ENCODE measurements at regions not wholly inside any gene's neighbourhood (a gene's known extent, or its start where the extent isn't known, plus 50 kb on each side); places are given as distances from the start of the nearest gene placed in this dataset.

DNA sequence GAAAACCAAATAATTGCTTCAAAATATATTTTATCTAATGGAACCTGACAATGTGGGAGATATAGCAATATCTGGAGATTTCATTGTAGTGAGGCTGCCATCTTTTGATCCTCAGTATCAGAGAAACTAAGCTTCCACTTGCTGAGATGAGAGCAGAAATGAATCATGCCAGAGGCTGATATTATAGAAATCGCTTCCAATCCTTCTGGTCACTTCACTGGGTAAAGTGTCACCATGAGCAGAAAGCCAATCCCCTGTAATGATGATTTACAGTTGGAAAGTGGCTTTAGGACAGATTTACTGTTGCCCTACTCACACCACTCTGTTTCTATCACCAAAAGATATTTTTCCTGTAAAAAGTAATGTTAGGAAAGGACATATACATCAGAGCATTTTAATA is 365.0 kb upstream of the VRK2 start:
- DNase-seq, result no peak

DNA sequence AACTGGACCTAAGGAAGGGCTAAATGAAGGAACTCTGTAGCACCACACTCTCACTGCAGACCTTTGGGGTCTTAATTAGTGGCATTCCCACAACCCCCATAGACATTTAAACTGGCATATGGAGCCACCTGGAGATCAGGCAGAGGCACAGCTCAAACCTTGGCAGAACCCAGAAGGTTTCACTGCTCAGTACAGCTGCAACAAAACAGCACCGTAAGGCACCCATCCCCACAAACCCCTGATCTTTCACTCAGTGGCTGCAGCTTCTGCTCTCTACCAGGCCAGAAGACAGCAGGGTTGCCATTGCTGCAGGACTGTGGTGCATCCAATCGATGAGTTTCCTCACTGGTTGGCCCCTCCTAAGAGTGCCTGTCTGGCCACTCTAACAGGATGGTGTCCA is 361.6 kb upstream of the VRK2 start:
- peaks cover 0 to 4% (median 0%) of the 10 kb centered on the region in 3 donors for H3K9me3 ChIP-seq
- H3K27ac ChIP-seq, result no peak overlapping the region
- intact Hi-C loops (cut with DNase I; ENCODE audit: low total_unique reads), result no loop called here
- TF ChIP-seq, protein P1, sequence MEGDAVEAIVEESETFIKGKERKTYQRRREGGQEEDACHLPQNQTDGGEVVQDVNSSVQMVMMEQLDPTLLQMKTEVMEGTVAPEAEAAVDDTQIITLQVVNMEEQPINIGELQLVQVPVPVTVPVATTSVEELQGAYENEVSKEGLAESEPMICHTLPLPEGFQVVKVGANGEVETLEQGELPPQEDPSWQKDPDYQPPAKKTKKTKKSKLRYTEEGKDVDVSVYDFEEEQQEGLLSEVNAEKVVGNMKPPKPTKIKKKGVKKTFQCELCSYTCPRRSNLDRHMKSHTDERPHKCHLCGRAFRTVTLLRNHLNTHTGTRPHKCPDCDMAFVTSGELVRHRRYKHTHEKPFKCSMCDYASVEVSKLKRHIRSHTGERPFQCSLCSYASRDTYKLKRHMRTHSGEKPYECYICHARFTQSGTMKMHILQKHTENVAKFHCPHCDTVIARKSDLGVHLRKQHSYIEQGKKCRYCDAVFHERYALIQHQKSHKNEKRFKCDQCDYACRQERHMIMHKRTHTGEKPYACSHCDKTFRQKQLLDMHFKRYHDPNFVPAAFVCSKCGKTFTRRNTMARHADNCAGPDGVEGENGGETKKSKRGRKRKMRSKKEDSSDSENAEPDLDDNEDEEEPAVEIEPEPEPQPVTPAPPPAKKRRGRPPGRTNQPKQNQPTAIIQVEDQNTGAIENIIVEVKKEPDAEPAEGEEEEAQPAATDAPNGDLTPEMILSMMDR (IDR thresholded peaks at IDR 0.05), result no peak
- no peak for DNase-seq
- no peaks in the 10 kb centered on the region for H3K36me3 ChIP-seq
- no peak overlapping the region for H3K4me3 ChIP-seq
- no peaks in the 10 kb centered on the region for H3K4me1 ChIP-seq
- H3K27me3 ChIP-seq, result no peaks in the 10 kb centered on the region

More for the DNA sequence above, 365.0 kb upstream of the VRK2 start:
- Histone ChIP-seq H3K27ac (no peak overlapping the region), H3K36me3 (no peaks in the 10 kb centered on the region), H3K4me3 (no peak overlapping the region), H3K27me3 (no peaks in the 10 kb centered on the region), H3K4me1 (no peaks in the 10 kb centered on the region), H3K9me3 (no peaks in the 10 kb centered on the region)
- TF ChIP-seq, protein P1 (IDR thresholded peaks at IDR 0.05), result no peak
- intact Hi-C loops (cut with DNase I; ENCODE audit: low total_unique reads), result no loop called here

DNA sequence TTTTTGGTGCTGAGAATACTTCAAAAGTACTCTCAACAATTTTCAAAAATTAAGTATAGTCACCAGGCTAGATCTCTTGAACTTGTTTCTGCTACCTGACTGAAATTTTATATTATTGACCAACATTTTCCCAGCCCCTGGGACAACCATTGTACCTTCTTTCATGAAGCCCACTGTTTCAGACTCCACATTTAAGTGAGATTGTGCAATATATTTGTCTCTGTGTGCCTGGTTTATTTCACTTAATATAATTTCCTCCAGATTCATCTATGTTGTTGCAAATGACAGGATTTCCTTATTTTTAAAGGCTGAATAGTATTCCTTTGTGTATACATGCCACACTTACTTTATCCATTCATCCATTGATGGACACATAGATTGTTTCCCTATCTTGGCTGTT is 354.2 kb upstream of the VRK2 start:
- H3K27me3 ChIP-seq, result no peaks in the 10 kb centered on the region
- H3K4me1 ChIP-seq, result no peaks in the 10 kb centered on the region

DNA sequence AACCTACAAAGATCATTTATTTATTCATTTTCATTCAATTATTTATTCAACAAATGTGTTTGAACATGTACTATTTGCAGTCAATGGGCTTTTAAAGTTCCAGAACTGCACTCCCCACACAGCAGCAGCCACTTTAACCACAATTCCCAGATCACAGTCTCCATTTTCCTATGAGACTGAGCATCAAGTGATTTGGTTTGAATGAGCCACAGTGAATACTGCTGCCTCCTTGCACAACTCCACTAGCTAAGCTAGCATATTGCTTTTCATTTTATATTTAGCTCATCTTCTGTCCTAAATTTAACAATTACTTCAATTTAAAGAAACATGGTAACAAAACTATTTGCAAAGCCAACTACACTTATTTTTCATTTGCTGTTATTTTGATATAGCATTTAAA is 353.4 kb upstream of the VRK2 start:
- no peaks in the 10 kb centered on the region for H3K27me3 ChIP-seq
- no peak for DNase-seq

More for the DNA sequence above, 354.2 kb upstream of the VRK2 start:
- Histone ChIP-seq H3K27ac (no peak overlapping the region), H3K4me3 (no peak overlapping the region), H3K9me3 (peaks cover 0 to 14% (median 10%) of the 10 kb centered on the region in 3 donors), H3K36me3 (no peaks in the 10 kb centered on the region)
- TF ChIP-seq, protein P1 (IDR thresholded peaks at IDR 0.05), result no peak
- no peak for DNase-seq
- intact Hi-C loops (cut with DNase I; ENCODE audit: low total_unique reads), result no loop called here

DNA sequence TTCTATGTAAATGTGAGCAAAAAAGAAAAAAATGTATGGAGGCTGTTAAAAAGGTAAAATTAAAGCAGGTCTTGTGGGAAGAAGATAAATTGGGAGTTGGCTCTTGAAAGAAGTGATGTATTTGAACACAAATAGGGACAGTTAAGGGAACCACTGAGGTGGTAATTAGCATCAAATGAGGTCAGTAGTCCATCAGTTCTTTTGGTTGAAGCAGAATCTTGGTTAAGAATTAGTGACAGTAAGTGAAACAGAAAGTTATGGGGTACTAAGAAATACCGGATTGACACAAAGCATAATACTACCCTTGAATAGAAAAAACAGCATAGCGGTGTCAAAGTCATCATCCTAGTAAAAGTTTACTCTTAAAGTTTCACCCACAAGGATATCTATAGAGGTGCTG is 352.6 kb upstream of the VRK2 start:
- intact Hi-C loops (cut with DNase I; ENCODE audit: low total_unique reads), result no loop called here
- H3K4me3 ChIP-seq, result no peak overlapping the region

More for the DNA sequence above, 353.4 kb upstream of the VRK2 start:
- Histone ChIP-seq H3K36me3 (no peaks in the 10 kb centered on the region), H3K27ac (no peak overlapping the region), H3K9me3 (peaks cover 0 to 14% (median 10%) of the 10 kb centered on the region in 3 donors), H3K4me1 (no peaks in the 10 kb centered on the region), H3K4me3 (no peak overlapping the region)
- TF ChIP-seq, protein P1 (IDR thresholded peaks at IDR 0.05), result no peak
- intact Hi-C loops (cut with DNase I; ENCODE audit: low total_unique reads), result no loop called here

More for the DNA sequence above, 352.6 kb upstream of the VRK2 start:
- no peaks in the 10 kb centered on the region for H3K4me1 ChIP-seq
- no peak overlapping the region for H3K27ac ChIP-seq
- H3K27me3 ChIP-seq, result no peaks in the 10 kb centered on the region
- TF ChIP-seq, protein P1 (IDR thresholded peaks at IDR 0.05), result no peak
- no peaks in the 10 kb centered on the region for H3K36me3 ChIP-seq
- DNase-seq, result no peak
- H3K9me3 ChIP-seq, result peaks cover 0 to 14% (median 10%) of the 10 kb centered on the region in 3 donors

Measured in tibial artery (tissue), 4 donors.